B cell (primary cell): ENCODE measurements at regions not wholly inside any gene's neighbourhood (a gene's known extent, or its start where the extent isn't known, plus 50 kb on each side); places are given as distances from the start of the nearest gene placed in this dataset.
"Not testable (repeated sequence)": the region's sequence is repeated elsewhere in the genome, so short reads cannot be mapped to it uniquely, and the experiment has no call there.

ENCODE experiments used
- ATAC-seq: fragments of 200-7000 bp; cut with Tn5 transposase; one replicate; pipeline ENCODE4 v1.10.0; 2021; ENCODE audit warnings: low read depth, mild to moderate bottlenecking, moderate number of reproducible peaks, moderate library complexity
- CTCF ChIA-PET: fragments of 350-600 bp; sonication (Branson Sonifier 250); formaldehyde crosslinking; loops from one replicate; lab custom pipeline; 2021; ENCODE audit warnings: antibody characterized with exemption, inconsistent platforms; lab: Charles Lee
- POLR2A ChIA-PET: fragments of 350-600 bp; sonication (Branson Sonifier 250); formaldehyde crosslinking; loops from one replicate; lab custom pipeline; 2021; ENCODE audit warnings: antibody characterized with exemption; lab: Charles Lee
- DNase-seq: peaks from one replicate; pipeline ENCODE4 v3.0.0; 2013
- H2AFZ ChIP-seq: 2 replicates; pipeline ENCODE4 v1.6.1; 2012; ENCODE audit warnings: mild to moderate bottlenecking, low read depth, low read length; ENCODE audit not compliant: insufficient read depth, poor library complexity, severe bottlenecking
- H3K27ac ChIP-seq, 2 donors: 1 replicate in 1 of 2; 2 replicates in 1 of 2; pipeline ENCODE4 v1.5.1; 2012 to 2013; ENCODE audit warnings: low read length in 2 of 2, mild to moderate bottlenecking in 2 of 2, moderate library complexity in 1 of 2
- H3K27me3 ChIP-seq, 4 experiments: fragments of 200-600 bp in 1 of 4; sonication (generic) in 1 of 4; replicated peaks in 1 of 4; 1 replicate in 2 of 4; 2 replicates in 2 of 4; pipeline versions ENCODE4 v1.6.1 to v1.7.0; 2013 to 2016; ENCODE audit warnings: low read length in 3 of 4, mild to moderate bottlenecking in 2 of 4, mixed read lengths in 1 of 4, moderate library complexity in 1 of 4; ENCODE audit not compliant: insufficient read depth in 4 of 4, control insufficient read depth in 3 of 4; ENCODE audit errors: control extremely low read depth in 1 of 4
- H3K36me3 ChIP-seq, 2 experiments: replicated peaks in 1 of 2; 1 replicate in 1 of 2; 2 replicates in 1 of 2; pipeline versions ENCODE4 v1.6.1 to v1.7.1; 2013; ENCODE audit warnings: low read length in 1 of 2; ENCODE audit not compliant: insufficient read depth in 2 of 2, control insufficient read depth in 1 of 2; ENCODE audit errors: control extremely low read depth in 1 of 2, extremely low read depth in 1 of 2
- H3K4me1 ChIP-seq, 2 donors: fragments of 200-600 bp in 1 of 2; sonication (generic) in 1 of 2; 1 replicate in 1 of 2; 2 replicates in 1 of 2; pipeline versions ENCODE4 v1.5.1 to v1.6.1; 2013 to 2017; ENCODE audit warnings: low read length in 2 of 2; ENCODE audit not compliant: control insufficient read depth in 2 of 2, insufficient read depth in 2 of 2
- H3K4me2 ChIP-seq: replicated peaks from 2 replicates; pipeline ENCODE3; 2012; ENCODE audit warnings: mild to moderate bottlenecking, low read depth, low read length; ENCODE audit not compliant: poor library complexity, severe bottlenecking
- H3K4me3 ChIP-seq, 5 experiments: fragments of 200-600 bp in 1 of 5; sonication (generic) in 1 of 5; 1 replicate in 3 of 5; 2 replicates in 2 of 5; pipeline versions ENCODE4 v1.5.1 to v1.7.0; 2011 to 2016; ENCODE audit warnings: low read length in 4 of 5, mild to moderate bottlenecking in 4 of 5, low read depth in 2 of 5, control low read depth in 1 of 5, moderate library complexity in 1 of 5; ENCODE audit not compliant: insufficient read depth in 1 of 5; ENCODE audit errors: control extremely low read depth in 1 of 5, extremely low read depth in 1 of 5
- H3K79me2 ChIP-seq: fragments of 200-600 bp; sonication (generic); one replicate; pipeline ENCODE4 v1.6.0; 2016; ENCODE audit warnings: low read length; ENCODE audit not compliant: control insufficient read depth, insufficient read depth
- H3K9ac ChIP-seq: fragments of 200-600 bp; sonication (generic); 2 replicates; pipeline ENCODE4 v1.6.1; 2017; ENCODE audit warnings: mild to moderate bottlenecking, low read length, moderate library complexity
- H3K9me3 ChIP-seq, 3 donors: one replicate each; pipeline versions ENCODE4 v1.6.1 to v1.7.1; 2013; ENCODE audit warnings: low read length in 2 of 3; ENCODE audit not compliant: control insufficient read depth in 2 of 3, insufficient read depth in 1 of 3; ENCODE audit errors: control extremely low read depth in 1 of 3
- H4K20me1 ChIP-seq: 2 replicates; pipeline ENCODE4 v1.6.0; 2012; ENCODE audit warnings: mild to moderate bottlenecking, low read length; ENCODE audit not compliant: insufficient read depth, control insufficient read depth, poor library complexity, severe bottlenecking
- H3K27ac Mint-ChIP-seq: one replicate; pipeline ENCODE4 v1.8.0; 2021; ENCODE audit warnings: mixed read lengths
- H3K27me3 Mint-ChIP-seq: one replicate; pipeline ENCODE4 v1.8.0; 2021; ENCODE audit warnings: mixed read lengths
- H3K4me1 Mint-ChIP-seq: one replicate; pipeline ENCODE4 v1.8.0; 2021; ENCODE audit warnings: mixed read lengths
- H3K4me3 Mint-ChIP-seq: one replicate; pipeline ENCODE4 v1.8.0; 2021; ENCODE audit warnings: mixed read lengths
- H3K9me3 Mint-ChIP-seq: one replicate; pipeline ENCODE4 v1.8.0; 2022; ENCODE audit warnings: mixed read lengths; ENCODE audit not compliant: insufficient read depth
- EZH2 ChIP-seq: IDR thresholded peaks from 2 replicates; pipeline ENCODE4 v1.6.1; 2012; ENCODE audit warnings: borderline replicate concordance, low read depth, mild to moderate bottlenecking, moderate library complexity, low read length; ENCODE audit not compliant: insufficient read depth, poor library complexity, severe bottlenecking
- WGBS: methylation state at CpG from one replicate; pipeline ENCODE4 v1.1.5; 2013; ENCODE audit warnings: missing lambda C conversion rate; ENCODE audit not compliant: insufficient coverage; 5-methylcytosine and 5-hydroxymethylcytosine counted together
- intact Hi-C: fragments of 100-400 bp; cut with micrococcal nuclease; formaldehyde crosslinking; loops from one replicate; pipeline ENCODE4 v1.10.0; 2022
- TF ChIP-seq, protein P1 (sequence below): fragments of 200-600 bp; IDR thresholded peaks from one replicate; pipeline ENCODE4 v1.8.0; 2022; ENCODE audit warnings: antibody characterized with exemption, mild to moderate bottlenecking

GRCh38 chr3:192968901-192969300, 51.2 kb upstream of the MB21D2 start:
- ATAC-seq, H3K4me1 ChIP-seq, H3K27ac Mint-ChIP-seq, H2AFZ ChIP-seq, intact Hi-C loops, H4K20me1 ChIP-seq, H3K79me2 ChIP-seq, POLR2A ChIA-PET, H3K4me1 Mint-ChIP-seq, CTCF ChIA-PET, H3K4me2 ChIP-seq, H3K9ac ChIP-seq, DNase-seq, H3K9me3 ChIP-seq, H3K4me3 ChIP-seq, H3K4me3 Mint-ChIP-seq, H3K27ac ChIP-seq, H3K27me3 ChIP-seq, H3K9me3 Mint-ChIP-seq, H3K36me3 ChIP-seq: not testable (repeated sequence)
- peaks cover 10% of the 10 kb centered on the region for H3K27me3 Mint-ChIP-seq
- no CpG with 5 or more reads among the region's 2 CpGs for WGBS

DNA sequence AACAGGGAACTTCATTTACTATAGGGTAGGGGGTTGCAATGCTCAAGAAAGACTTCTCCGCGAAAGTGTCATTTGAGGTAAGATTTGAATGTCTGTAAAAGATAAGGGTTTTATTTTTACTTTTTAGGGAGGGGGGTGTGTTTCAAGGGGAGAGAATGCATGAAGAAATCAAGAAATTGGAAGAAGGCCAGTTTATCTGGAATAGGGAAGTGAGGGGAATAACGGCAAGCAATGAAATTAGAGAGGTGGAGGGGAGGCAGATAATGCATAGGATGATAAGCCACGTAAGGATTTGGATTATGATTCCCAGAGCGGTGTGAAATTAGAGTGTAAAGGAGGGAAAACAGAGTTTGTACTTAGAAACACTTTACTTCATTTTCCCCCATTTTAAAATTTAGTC, 63.0 kb upstream of the MB21D2 start:
- POLR2A ChIA-PET: no interaction called here
- no peaks in the 10 kb centered on the region for H3K79me2 ChIP-seq
- H3K4me3 Mint-ChIP-seq: no peak overlapping the region
- no peak overlapping the region for H2AFZ ChIP-seq
- no peak overlapping the region for H3K27ac Mint-ChIP-seq
- ATAC-seq (no peak), DNase-seq (no peak)
- H3K4me2 ChIP-seq: no peak overlapping the region
- H3K9me3 Mint-ChIP-seq: peaks cover 13% of the 10 kb centered on the region
- CTCF ChIA-PET: no interaction called here
- intact Hi-C loops: no loop called here
- TF ChIP-seq, protein P1, sequence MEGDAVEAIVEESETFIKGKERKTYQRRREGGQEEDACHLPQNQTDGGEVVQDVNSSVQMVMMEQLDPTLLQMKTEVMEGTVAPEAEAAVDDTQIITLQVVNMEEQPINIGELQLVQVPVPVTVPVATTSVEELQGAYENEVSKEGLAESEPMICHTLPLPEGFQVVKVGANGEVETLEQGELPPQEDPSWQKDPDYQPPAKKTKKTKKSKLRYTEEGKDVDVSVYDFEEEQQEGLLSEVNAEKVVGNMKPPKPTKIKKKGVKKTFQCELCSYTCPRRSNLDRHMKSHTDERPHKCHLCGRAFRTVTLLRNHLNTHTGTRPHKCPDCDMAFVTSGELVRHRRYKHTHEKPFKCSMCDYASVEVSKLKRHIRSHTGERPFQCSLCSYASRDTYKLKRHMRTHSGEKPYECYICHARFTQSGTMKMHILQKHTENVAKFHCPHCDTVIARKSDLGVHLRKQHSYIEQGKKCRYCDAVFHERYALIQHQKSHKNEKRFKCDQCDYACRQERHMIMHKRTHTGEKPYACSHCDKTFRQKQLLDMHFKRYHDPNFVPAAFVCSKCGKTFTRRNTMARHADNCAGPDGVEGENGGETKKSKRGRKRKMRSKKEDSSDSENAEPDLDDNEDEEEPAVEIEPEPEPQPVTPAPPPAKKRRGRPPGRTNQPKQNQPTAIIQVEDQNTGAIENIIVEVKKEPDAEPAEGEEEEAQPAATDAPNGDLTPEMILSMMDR: no peak
- no peak for TF ChIP-seq EZH2
- H3K36me3 ChIP-seq: no peaks in the 10 kb centered on the region
- no peaks in the 10 kb centered on the region for H3K4me1 ChIP-seq
- no peak overlapping the region for H3K4me3 ChIP-seq
- H3K4me1 Mint-ChIP-seq: no peaks in the 10 kb centered on the region
- no peaks in the 10 kb centered on the region for H3K27me3 ChIP-seq
- no peaks in the 10 kb centered on the region for H4K20me1 ChIP-seq
- no peak overlapping the region for H3K27ac ChIP-seq
- no peak overlapping the region for H3K9ac ChIP-seq
- WGBS: 57% methylated on average over 3 of the region's 5 CpGs
- no peaks in the 10 kb centered on the region for H3K27me3 Mint-ChIP-seq
- no peaks in the 10 kb centered on the region for H3K9me3 ChIP-seq
